ENCODE measurements at regions not wholly inside any gene's neighbourhood (a gene's known extent, or its start where the extent isn't known, plus 50 kb on each side); places are given as distances from the start of the nearest gene placed in this dataset.

DNA sequence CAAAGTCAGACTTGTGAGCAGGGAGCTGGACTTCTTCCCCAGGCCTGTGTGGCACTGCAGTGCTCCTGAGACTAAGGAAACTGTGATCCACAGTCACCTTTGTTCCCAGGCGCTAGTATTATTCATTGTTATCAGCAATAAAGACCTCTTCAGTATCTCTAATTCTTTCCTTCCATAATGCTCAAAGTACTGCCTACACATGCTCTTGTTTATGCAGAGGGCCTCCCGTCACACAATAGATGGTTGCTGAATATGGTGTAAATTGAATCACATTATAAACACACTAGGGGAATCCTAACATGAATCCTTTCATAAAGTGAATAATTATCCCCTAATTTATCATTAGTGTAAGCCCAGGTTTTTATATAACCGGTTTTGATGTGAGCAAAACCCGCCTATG, 493.3 kb downstream of the BUD13 start:
- TF ChIP-seq POLR2A (IDR thresholded peaks at IDR 0.05) = no peak
- TF ChIP-seq, protein P1, sequence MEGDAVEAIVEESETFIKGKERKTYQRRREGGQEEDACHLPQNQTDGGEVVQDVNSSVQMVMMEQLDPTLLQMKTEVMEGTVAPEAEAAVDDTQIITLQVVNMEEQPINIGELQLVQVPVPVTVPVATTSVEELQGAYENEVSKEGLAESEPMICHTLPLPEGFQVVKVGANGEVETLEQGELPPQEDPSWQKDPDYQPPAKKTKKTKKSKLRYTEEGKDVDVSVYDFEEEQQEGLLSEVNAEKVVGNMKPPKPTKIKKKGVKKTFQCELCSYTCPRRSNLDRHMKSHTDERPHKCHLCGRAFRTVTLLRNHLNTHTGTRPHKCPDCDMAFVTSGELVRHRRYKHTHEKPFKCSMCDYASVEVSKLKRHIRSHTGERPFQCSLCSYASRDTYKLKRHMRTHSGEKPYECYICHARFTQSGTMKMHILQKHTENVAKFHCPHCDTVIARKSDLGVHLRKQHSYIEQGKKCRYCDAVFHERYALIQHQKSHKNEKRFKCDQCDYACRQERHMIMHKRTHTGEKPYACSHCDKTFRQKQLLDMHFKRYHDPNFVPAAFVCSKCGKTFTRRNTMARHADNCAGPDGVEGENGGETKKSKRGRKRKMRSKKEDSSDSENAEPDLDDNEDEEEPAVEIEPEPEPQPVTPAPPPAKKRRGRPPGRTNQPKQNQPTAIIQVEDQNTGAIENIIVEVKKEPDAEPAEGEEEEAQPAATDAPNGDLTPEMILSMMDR (IDR thresholded peaks at IDR 0.05) = peak in 1 of 6 experiments; percentile 12
